Transverse colon (tissue), 4 donors: ENCODE measurements at regions not wholly inside any gene's neighbourhood (a gene's known extent, or its start where the extent isn't known, plus 50 kb on each side); places are given as distances from the start of the nearest gene placed in this dataset.

Experiments used
- CTCF ChIP-seq, 5 experiments: fragments of 200-600 bp in 3 of 5; fragments of 450-650 bp in 2 of 5; sonication (generic) in 3 of 5; IDR thresholded peaks; 1 replicate in 2 of 5; 2 replicates in 3 of 5; pipeline ENCODE4 v1.5.1; 2016 to 2017; ENCODE audit warnings: antibody characterized with exemption in 5 of 5, inconsistent platforms in 3 of 5, mild to moderate bottlenecking in 2 of 5, moderate library complexity in 1 of 5
- POLR2AphosphoS5 ChIP-seq, 3 donors: sonication (generic); formaldehyde crosslinking; IDR thresholded peaks; one replicate each; pipeline ENCODE4 v1.6.1; 2016; ENCODE audit warnings: antibody characterized with exemption in 3 of 3

GRCh38 chr21:43297989-43298388 lies 128.9 kb downstream of the SIK1 start:
- TF ChIP-seq POLR2AphosphoS5 (IDR thresholded peaks at IDR 0.05) (no peak), CTCF (IDR thresholded peaks at IDR 0.05) (no peak)
